ENCODE measurements at regions not wholly inside any gene's neighbourhood (a gene's known extent, or its start where the extent isn't known, plus 50 kb on each side); places are given as distances from the start of the nearest gene placed in this dataset.

GRCh38 chr10:8531116-8531515 is 476.6 kb downstream of the GATA3 start:
- in situ Hi-C loops (cut with MboI; ENCODE audit: low sequenced_read_pairs): no loop called here

GRCh38 chr10:8532647-8533046 is 478.2 kb downstream of the GATA3 start:
- in situ Hi-C loops (cut with MboI; ENCODE audit: low sequenced_read_pairs): no loop called here

- in situ Hi-C loops (cut with MboI; ENCODE audit: low sequenced_read_pairs): no loop called here
Measured at GRCh38 chr10:8533462-8533861, 479.0 kb downstream of the GATA3 start.

GRCh38 chr10:8534096-8534495 is 479.6 kb downstream of the GATA3 start:
- in situ Hi-C loops (cut with MboI; ENCODE audit: low sequenced_read_pairs): no loop called here

GRCh38 chr10:8534891-8535290 is 480.4 kb downstream of the GATA3 start:
- in situ Hi-C loops (cut with MboI; ENCODE audit: low sequenced_read_pairs): no loop called here

- in situ Hi-C loops (cut with MboI; ENCODE audit: low sequenced_read_pairs): no loop called here
Measured at GRCh38 chr10:8539056-8539455, 484.6 kb downstream of the GATA3 start.

GRCh38 chr10:8543361-8544056 is 489.0 kb downstream of the GATA3 start:
- in situ Hi-C loops (cut with MboI; ENCODE audit: low sequenced_read_pairs): no loop called here

- in situ Hi-C loops (cut with MboI; ENCODE audit: low sequenced_read_pairs): no loop called here
Measured at GRCh38 chr10:8544057-8544380, 489.5 kb downstream of the GATA3 start.

- in situ Hi-C loops (cut with MboI; ENCODE audit: low sequenced_read_pairs): no loop called here
Measured at GRCh38 chr10:8544500-8544899, 490.0 kb downstream of the GATA3 start.

- in situ Hi-C loops (cut with MboI; ENCODE audit: low sequenced_read_pairs): no loop called here
Measured at GRCh38 chr10:8554574-8554973, 500.1 kb downstream of the GATA3 start.

GRCh38 chr10:8556321-8556720 is 501.8 kb downstream of the GATA3 start:
- in situ Hi-C loops (cut with MboI; ENCODE audit: low sequenced_read_pairs): no loop called here

- in situ Hi-C loops (cut with MboI; ENCODE audit: low sequenced_read_pairs): no loop called here
Measured at GRCh38 chr10:8563478-8563877, 509.0 kb downstream of the GATA3 start.

GRCh38 chr10:8566737-8567136 is 512.2 kb downstream of the GATA3 start:
- in situ Hi-C loops (cut with MboI; ENCODE audit: low sequenced_read_pairs): no loop called here

GRCh38 chr10:8568401-8568800 is 513.9 kb downstream of the GATA3 start:
- in situ Hi-C loops (cut with MboI; ENCODE audit: low sequenced_read_pairs): no loop called here

- in situ Hi-C loops (cut with MboI; ENCODE audit: low sequenced_read_pairs): no loop called here
Measured at GRCh38 chr10:8575620-8576019, 521.1 kb downstream of the GATA3 start.

- in situ Hi-C loops (cut with MboI; ENCODE audit: low sequenced_read_pairs): no loop called here
Measured at GRCh38 chr10:8576281-8576680, 521.8 kb downstream of the GATA3 start.

GRCh38 chr10:8576911-8577310 is 522.4 kb downstream of the GATA3 start:
- in situ Hi-C loops (cut with MboI; ENCODE audit: low sequenced_read_pairs): no loop called here

- in situ Hi-C loops (cut with MboI; ENCODE audit: low sequenced_read_pairs): no loop called here
Measured at GRCh38 chr10:8577686-8578085, 523.2 kb downstream of the GATA3 start.

GRCh38 chr10:8581521-8582225 is 527.2 kb downstream of the GATA3 start:
- in situ Hi-C loops (cut with MboI; ENCODE audit: low sequenced_read_pairs): no loop called here

- in situ Hi-C loops (cut with MboI; ENCODE audit: low sequenced_read_pairs): no loop called here
Measured at GRCh38 chr10:8583096-8583495, 528.6 kb downstream of the GATA3 start.

- in situ Hi-C loops (cut with MboI; ENCODE audit: low sequenced_read_pairs): no loop called here
Measured at GRCh38 chr10:8584666-8585065, 530.2 kb downstream of the GATA3 start.

GRCh38 chr10:8586504-8586903 is 532.0 kb downstream of the GATA3 start:
- in situ Hi-C loops (cut with MboI; ENCODE audit: low sequenced_read_pairs): no loop called here

GRCh38 chr10:8588135-8588534 is 533.6 kb downstream of the GATA3 start:
- in situ Hi-C loops (cut with MboI; ENCODE audit: low sequenced_read_pairs): no loop called here

All from HL-60/S4 treated with retinoic acid at 250 ng/mL for 4 days and 3 days (cell line).